ENCODE measurements at regions not wholly inside any gene's neighbourhood (a gene's known extent, or its start where the extent isn't known, plus 50 kb on each side); places are given as distances from the start of the nearest gene placed in this dataset.

GRCh38 chr20:63108247-63108646, 101.5 kb upstream of the BHLHE23 start:
- Histone ChIP-seq H3K27me3 (ENCODE audit: insufficient read depth, low read depth, severe bottlenecking) (no peaks in the 10 kb centered on the region), H3K36me3 (no peaks in the 10 kb centered on the region), H3K9me3 (ENCODE audit: severe bottlenecking) (peaks cover 8% of the 10 kb centered on the region), H3K4me3 (ENCODE audit: low read depth, low read length) (no peak overlapping the region), H3K27ac (no peak overlapping the region)
- no peak for DNase-seq
- TF ChIP-seq CTCF (IDR thresholded peaks at IDR 0.05; ENCODE audit: low read depth, low read length): no peak

GRCh38 chr20:63107449-63108200, 100.9 kb upstream of the BHLHE23 start:
- no peak for DNase-seq
- Histone ChIP-seq H3K27ac (no peak overlapping the region), H3K27me3 (ENCODE audit: insufficient read depth, low read depth, severe bottlenecking) (no peaks in the 10 kb centered on the region), H3K4me3 (ENCODE audit: low read depth, low read length) (no peak overlapping the region), H3K36me3 (no peaks in the 10 kb centered on the region), H3K9me3 (ENCODE audit: severe bottlenecking) (peaks cover 8% of the 10 kb centered on the region)
- TF ChIP-seq CTCF (IDR thresholded peaks at IDR 0.05; ENCODE audit: low read depth, low read length): no peak

- TF ChIP-seq CTCF (IDR thresholded peaks at IDR 0.05; ENCODE audit: low read depth, low read length): no peak
- no peak for DNase-seq
- no peak overlapping the region for H3K4me3 ChIP-seq (ENCODE audit: low read depth, low read length)
- no peaks in the 10 kb centered on the region for H3K27me3 ChIP-seq (ENCODE audit: insufficient read depth, low read depth, severe bottlenecking)
- no peak overlapping the region for H3K27ac ChIP-seq
- no peaks in the 10 kb centered on the region for H3K36me3 ChIP-seq
- H3K9me3 ChIP-seq (ENCODE audit: severe bottlenecking): peaks cover 4% of the 10 kb centered on the region
Measured at GRCh38 chr20:63106765-63107448, 100.1 kb upstream of the BHLHE23 start.

- H3K27ac ChIP-seq: no peak overlapping the region
- H3K27me3 ChIP-seq (ENCODE audit: insufficient read depth, low read depth, severe bottlenecking): no peaks in the 10 kb centered on the region
- TF ChIP-seq CTCF (IDR thresholded peaks at IDR 0.05; ENCODE audit: low read depth, low read length): no peak
- no peaks in the 10 kb centered on the region for H3K36me3 ChIP-seq
- H3K9me3 ChIP-seq (ENCODE audit: severe bottlenecking): peaks cover 4% of the 10 kb centered on the region
- no peak for DNase-seq
- H3K4me3 ChIP-seq (ENCODE audit: low read depth, low read length): no peak overlapping the region
Measured at GRCh38 chr20:63106108-63106764, 99.5 kb upstream of the BHLHE23 start.

- Histone ChIP-seq H3K27ac (no peak overlapping the region), H3K4me3 (ENCODE audit: low read depth, low read length) (no peak overlapping the region), H3K27me3 (ENCODE audit: insufficient read depth, low read depth, severe bottlenecking) (no peaks in the 10 kb centered on the region), H3K36me3 (no peaks in the 10 kb centered on the region), H3K9me3 (ENCODE audit: severe bottlenecking) (peaks cover 1% of the 10 kb centered on the region)
- no peak for TF ChIP-seq CTCF (IDR thresholded peaks at IDR 0.05; ENCODE audit: low read depth, low read length)
- no peak for DNase-seq
Measured at GRCh38 chr20:63105211-63106107, 98.7 kb upstream of the BHLHE23 start.
